UCSD-AML1 (cell line): ENCODE measurements at regions not wholly inside any gene's neighbourhood (a gene's known extent, or its start where the extent isn't known, plus 50 kb on each side); places are given as distances from the start of the nearest gene placed in this dataset.
"Not testable (repeated sequence)": the region's sequence is repeated elsewhere in the genome, so short reads cannot be mapped to it uniquely, and the experiment has no call there.

Source experiments
- DNase-seq: peaks from one replicate; lab custom pipeline; 2025; ENCODE audit not compliant: unreplicated experiment; lab: John Stamatoyannopoulos, UW

DNA sequence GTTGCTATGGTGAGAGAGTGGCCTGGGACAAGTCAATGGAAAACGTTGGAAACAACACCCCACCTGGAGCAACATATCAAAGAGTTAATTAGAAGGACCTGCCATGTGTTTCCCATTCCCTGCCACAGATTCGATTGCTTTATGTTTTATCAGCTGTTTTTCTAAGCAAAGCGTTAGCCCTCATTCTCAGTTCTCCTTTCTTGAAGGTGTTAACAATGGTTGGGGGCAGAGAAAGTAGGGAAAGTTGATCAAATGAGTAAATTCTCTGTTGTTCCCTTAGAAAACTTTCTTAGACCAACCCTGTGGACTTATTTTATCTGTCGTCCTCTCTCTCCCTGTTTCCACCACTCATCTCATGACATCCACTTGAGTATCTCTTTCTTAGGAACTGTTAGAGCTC, 102.5 kb downstream of the ADAMTS15 start:
- no peak for DNase-seq

DNA sequence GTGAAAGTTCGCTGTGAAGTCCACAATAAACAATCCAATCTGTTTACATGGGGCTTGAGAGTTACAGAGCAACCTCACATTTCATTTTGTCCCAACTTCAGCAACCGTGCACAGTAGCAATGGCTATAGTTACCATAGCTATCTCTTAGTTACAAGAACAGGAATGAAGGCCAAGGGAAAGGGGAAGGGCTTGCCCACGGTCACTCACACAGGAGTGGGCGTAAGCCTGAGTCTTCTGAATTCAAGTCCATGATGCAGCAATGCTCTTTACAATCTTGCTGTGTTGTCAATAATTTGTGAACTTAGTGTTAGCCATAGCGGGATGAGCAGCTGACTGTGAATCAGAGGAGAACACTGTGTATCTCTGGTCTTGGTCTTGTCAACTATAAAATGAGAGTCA, 102.9 kb downstream of the ADAMTS15 start:
- no peak for DNase-seq

DNA sequence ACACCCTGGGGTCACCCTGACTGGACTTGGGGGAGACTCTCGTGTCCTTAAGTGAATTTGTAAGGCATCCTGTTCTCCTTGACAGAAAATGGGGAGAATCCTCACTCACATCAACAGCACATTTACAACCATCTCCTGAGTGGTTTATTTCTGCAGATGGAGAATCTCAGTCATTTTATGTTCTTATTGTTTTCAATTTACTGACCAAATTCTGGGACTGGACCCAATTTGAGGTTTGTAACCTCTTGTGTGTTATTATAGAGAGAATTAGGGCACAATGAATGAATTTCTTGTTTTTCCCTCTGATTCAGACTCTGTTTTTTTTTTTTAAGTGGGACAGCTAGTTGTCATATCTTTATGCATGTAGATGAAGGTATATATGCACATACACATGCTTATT, 104.9 kb downstream of the ADAMTS15 start:
- no peak for DNase-seq

DNA sequence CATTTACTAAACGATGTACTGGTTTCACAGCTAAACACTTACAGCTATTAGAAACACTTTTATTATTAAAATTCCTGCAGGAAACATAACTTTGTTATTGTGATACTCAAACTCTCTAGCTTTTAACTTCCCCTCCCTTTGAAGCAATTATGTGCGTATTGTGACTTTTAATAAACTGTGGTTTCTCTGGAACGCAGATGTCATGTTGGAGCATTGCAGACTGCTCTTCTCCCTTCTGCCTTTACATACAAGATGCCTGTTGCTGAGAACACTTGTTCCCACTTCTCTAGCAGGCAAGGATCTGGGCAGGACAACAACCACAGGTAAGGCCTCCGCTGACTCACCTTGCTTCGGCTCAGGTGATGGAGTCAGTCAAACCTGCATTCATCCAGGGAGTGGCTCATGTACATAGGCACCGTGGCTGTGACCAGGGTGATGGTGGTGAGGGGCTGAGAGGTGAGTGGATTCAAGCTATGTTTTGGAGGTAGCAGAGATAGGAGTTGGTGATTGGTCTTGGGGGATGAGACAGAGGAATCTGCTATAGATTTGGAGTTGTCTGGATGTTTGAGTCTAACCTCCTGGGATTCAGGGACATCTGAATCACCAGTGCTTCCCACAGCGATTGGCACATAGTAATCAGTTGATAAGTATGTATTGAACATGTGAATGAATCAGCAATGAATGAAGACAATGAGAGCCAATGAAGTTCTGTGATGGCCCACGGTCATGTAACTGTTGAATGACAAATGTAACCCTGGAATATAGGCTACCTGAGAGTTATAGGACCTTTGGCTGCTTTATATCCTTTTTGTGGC, 106.0 kb downstream of the ADAMTS15 start:
- no peak for DNase-seq

DNA sequence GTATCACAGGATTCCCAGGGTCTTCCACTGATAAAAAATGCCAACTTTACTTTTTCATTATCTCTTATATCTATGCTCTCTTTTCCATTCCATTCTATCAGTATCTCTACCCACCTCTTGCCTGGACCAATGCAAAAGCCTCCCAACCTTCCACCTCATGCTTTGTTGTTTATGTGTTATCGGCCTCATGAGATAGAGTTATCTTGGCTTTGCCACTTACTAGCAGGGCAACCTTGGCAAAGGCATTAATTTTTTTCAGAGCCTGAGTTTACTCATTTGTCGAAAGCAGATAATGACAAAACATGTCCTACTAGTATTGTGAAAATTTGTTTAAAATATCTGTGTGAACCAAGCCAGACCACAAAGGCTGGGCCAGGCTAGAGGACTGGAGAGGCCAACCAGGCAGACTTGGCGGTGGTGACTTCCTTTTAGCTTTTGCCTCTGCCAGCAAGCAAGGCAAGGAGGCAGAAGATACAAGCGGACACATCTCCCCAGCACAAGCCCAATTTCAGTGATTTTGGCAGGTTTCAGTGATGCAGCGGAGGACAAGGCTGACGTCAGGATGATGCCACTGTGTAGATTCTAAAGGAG, 106.9 kb downstream of the ADAMTS15 start:
- DNase-seq, result no peak

DNA sequence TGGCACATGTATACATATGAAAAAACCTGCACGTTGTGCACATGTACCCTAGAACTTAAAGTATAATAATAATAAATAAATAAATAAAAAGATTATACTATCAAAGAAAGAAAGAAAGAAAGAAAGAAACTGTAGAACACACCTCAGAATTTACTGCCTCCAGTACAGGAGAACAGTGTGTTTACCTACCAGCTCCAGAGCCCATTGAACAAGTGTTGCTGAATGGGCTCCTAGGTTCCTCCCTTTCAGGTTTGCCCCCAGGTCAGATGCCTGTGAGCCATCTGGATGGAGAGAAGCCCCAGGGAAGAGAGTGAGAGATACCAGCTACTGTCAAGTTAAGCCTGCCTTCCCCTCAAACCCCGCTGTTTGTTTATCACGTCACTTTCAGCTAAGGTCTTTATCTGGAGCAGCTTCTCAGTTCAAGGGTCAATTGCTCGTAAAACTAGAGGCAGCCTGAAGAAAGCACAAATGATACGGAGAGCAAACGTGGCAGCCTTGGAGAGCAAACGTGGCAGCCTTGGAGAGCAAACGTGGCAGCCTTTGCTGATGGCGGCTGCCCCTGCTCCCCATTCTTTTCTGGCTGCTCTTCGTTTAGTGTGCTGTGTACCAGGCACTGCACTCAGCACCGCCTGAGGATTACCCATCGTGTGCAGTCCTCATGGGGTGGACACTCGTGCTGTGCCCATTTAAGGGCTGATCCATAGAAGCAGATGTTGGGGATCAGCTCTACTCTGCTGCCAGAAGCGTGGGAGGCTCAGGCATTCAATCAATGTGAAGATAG, 111.7 kb downstream of the ADAMTS15 start:
- DNase-seq, result no peak

DNA sequence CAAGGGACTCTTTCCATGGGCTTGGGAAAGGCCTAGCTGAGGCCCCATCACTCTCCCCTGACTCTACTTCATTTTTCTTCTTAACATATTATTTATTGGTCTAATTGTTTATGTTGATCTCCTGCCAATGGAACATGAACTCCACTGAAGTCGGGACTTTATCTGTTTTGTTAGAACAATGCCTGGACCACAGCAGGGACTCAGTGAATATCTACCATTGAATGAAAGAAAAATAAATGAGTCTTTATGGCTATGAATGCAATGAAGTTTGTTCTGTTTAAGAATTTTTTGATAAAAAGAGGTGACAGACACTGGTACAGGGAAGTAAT, 112.3 kb downstream of the ADAMTS15 start:
- DNase-seq, result no peak

DNA sequence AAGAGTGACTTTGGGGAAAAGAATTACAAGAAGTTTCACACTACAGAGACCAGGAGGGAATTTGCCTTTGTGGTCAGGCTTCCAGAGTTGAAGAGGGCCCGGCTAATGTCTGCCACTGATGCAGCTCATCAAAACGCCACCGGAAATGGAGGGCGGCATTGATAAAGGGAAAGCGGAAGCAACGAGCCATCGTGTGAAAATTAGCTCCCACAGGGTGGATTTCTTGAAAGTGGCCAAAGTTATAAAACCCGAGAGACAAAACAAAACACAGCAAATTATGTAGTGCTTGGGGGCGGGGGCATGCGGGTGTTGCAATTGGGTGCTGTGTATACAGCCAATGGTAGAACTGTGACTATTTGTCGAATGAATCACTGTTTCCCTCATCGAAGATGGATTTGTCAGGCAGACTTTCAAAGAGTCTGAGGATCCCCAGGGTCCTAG, 113.0 kb downstream of the ADAMTS15 start:
- no peak for DNase-seq

DNA sequence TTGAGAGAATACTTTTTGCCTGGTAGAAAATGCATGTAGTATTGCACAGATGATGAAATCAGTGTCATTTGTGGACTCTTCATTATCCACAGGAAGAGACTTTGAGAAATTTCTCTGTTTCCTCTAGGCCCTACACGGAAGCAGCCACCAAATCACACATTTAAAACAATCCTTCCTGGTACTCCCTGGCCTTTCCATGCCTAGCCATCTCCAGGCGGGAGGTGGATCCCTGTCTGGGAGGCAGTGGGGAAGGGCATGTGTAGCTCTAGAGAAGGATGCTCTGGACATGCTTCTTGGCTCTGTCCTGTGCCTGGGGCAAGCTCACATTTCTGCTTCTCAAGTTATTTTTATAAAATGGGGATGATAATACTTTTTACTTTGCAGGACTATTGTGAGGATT, 114.1 kb downstream of the ADAMTS15 start:
- DNase-seq, result no peak

DNA sequence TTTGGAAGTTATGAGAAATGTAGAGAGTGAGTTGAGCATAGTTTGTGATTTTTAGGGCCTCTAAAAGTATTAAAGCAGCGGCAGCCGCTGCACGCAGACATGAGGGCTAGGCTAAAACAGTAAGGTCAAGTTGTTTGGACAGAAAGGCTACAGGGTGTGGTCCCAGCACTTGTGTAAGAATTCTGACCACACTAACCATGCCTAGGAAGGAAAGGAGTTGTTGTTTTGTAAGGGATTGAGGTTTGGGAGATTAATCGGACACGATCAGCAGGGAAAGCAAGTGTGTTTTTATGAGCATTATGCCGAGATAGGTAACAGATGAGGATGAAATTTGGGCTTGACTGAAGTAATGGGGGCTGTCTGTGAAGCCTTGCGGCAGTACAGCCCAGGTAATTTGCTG, 117.9 kb downstream of the ADAMTS15 start:
- not testable (repeated sequence) for DNase-seq

DNA sequence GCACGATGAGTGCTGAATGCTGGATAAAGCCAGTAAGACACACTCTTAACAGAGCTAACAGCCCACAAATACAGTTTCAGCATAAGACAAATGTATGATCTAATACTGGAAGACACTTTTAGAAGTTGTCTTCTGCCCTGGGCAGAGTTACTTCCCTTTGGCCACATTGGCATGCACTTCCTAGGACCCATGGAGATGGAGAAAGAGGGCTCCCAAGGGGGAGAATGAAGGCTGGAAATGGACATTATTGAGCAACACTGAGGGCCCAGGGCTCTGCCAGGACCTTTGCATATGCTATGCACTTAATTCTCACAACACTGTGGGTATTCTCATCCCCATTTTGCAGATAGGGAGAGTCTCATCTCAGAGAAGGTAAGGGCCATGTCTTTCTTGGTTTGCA, 123.1 kb downstream of the ADAMTS15 start:
- no peak for DNase-seq

DNA sequence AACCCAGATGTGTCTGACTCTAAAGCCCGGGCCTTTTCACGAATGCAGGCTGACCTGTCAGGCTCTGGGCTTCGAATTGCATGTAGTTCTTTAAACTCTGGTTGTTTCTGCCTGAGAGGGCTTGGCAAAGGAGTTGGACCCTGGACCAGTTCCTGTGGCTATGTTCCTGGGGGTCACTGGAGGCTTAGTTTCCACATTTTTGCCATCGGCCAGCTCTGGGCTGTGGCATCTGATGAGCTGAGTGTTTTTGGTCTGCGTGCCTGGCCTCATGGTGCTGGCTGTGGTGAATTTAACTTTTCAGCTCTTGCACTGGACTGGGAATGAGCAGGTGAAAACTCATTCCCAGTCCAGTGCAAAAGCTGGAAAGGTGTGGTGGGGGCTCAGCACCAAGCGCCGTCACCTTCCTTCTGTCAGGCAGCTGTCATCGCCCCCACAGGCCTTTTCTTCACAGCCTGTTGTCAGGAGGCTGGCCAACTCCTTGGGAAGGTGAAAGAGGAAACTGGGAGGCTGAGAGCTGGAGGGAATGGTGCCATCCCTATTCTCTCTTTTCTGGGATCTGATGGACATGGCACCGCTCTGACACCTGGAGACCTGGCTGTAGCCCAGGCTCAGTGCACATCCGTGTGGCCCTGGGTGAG, 123.6 kb downstream of the ADAMTS15 start:
- no peak for DNase-seq

DNA sequence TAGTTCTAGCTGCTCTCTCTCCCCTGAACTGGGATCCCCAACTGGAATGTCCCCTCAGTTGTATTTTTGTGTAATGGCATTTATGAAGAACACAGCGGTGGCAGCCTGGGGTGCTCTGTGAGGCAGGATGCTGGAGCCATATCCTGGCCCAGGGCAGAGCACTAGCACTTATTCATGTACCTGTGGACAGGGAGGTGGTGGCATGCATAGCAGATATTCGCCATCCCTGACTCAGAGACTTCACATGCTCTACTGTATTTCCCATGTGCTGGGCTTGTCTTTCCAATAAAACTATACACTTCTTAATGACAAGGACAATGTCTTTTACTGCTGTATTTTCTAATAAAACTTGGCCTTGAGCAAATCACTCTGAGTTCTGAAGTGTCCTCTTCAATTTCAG, 125.3 kb downstream of the ADAMTS15 start:
- no peak for DNase-seq

DNA sequence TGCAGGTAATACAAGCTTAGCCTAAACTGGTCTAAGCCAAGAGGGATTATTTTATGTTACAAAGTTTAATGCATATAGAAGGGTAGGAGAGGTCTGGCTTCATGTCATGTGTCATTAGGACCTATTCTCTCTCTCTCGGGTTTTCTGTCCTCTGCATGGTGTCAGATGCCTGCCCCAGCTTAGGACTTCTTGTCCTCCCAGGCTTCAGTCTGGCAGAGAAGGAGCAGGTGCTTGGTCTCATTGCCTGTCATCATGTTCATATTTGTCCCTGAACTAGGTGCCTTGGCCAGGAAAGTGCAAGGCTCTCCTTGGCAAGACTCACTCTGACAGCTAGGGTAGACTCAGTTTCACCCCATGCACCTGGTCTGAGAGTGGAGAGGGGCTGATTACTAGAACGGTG, 126.3 kb downstream of the ADAMTS15 start:
- DNase-seq, result no peak

DNA sequence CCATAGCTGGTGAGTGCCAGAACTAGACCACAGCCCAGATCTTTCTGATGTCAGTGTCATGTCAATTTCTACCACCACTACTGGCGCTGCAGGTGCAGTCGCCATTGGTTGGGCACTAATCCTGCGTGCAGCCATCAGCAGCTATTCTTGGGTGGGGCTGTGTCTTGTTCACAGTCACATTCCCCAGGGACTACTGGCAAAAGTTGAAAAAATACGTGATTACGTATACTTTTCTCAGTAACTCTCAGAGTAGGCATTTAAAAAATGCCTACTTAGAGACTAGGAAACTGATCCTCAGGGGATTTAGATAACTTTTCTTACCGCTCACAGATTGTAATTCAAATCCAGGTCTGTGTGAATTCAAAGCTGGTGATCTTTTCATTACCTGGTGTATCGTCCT, 127.7 kb downstream of the ADAMTS15 start:
- DNase-seq, result no peak

DNA sequence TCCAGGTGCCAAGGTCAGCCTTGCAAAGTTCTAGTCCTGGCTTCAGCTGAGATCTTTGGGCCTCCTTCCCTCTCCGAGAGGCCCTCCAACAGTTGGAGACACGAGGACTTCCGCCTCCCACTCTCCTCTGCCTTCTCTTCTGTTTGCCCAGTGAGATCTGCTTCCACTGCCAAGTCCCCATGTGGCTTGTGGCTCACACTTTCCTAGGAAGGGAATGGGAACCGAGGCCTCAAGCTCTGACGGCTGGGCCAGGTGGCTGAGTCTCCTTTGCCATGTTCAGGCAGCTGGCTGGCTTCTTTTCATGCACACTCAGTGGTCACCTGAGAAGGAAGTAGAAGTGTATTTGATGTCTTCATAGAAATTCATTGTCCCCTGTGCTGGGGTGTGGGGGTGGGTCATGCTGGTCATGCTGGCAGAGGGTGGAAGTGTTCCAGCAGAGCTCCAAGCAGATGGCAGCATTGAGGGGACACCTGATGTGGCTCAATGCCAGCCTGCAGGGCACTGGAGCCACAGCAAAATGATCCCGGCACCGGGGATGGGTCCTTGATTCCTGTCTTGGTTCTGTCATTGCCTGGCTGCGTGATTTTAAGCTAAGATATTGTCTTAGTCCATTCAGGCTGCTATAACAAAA, 130.4 kb downstream of the ADAMTS15 start:
- no peak for DNase-seq

DNA sequence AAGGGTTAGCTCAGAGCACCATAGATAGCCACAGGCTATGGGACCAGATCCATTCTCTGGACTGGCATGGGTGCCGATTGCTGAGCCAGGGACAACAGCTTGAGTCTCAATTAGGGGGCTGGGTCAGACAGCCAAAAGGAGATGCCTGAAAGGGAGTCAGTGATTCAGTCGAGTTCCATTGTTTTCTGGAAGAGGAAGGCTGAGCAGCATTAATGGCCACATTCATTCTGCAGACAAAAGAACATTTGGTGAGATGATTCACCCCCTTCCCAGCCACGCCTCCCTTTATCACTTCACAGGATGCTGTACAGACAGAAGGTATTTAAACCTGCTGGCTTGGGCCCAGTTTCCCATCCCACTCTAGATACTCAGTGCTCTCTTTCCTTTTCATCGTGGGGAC, 131.9 kb downstream of the ADAMTS15 start:
- no peak for DNase-seq

DNA sequence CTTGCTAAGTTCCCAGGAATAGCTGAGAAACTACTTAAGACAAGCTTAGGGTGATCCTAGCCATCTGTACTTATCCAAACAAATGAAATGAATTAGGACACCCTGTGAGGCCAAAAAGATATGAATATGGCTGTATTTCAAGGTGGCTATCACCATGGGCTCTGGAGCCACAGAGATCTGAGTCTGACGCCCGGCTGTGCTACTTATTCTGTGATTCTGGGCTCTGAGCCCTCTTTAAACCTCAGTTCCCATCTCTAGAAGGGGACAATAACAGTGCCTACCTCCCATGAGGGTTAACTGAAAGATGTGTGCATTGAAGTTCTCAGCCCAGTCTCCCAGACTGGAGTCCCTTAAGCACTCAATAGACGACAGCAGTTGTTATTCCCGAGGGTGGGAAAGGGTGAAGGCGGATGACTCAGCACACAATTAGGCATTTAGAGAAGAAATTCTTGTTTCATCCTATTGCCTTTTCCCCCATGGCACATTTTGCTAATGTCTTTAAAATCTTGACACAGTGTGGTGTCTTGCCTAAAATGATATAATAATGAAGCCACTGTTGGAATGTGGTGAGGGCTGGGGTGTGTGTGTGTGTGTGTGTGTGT, 132.5 kb downstream of the ADAMTS15 start:
- no peak for DNase-seq

DNA sequence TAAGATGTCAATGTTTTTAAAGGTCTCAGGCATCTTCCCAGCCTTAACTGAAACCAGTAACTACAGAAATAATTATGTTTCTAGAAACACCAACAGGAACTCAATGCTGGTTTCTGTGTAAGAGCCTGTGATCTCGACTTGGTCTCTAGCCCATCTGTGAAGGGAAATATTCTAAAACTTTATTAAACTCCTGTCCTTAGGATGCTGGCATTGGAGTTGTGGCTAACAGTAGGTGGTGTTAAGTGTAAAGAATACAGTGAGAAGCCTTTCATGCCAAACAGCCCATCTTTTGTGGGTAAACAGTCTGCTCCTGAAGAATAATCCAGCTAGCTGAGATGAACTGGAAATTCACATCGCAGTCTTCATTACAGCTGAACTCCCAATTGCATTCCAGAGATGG, 133.2 kb downstream of the ADAMTS15 start:
- DNase-seq, result no peak

DNA sequence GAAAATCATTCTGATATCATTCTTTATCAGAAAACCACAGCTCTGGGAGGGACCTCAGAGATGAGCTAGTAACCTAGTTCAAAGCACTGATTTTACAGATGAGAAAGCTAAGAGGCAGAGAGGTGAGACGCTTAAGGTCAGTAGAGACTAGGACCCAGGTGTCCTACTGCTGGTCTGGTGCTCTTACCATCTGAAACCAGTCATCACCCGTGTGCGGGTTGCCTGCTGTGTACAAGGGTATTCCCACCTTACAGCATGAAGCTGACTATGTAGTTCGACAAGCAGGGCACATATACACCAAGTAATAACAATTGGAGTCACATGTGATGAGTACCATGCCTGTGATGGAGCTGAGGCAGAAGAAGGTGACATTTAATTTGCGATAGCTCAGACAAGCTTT, 133.7 kb downstream of the ADAMTS15 start:
- no peak for DNase-seq

DNA sequence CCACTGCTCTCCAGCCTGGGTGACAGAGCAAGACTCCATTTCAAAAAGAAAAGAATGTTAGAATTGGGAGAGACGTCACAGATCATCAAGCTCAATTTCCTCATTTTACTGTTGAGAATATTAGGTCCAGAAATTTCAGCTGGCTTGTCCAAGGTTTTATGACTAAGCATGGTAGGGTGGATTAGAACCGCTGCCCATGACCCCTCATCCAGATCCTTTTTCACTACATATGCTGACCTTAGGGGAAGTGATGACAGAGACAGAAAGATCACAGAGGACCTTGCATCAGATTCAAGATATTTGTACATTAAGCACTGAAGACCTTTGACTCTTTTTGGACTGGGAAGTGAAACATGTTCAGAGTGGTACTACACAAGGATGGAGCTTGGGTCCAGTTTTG, 134.5 kb downstream of the ADAMTS15 start:
- no peak for DNase-seq
